ENCODE measurements at regions not wholly inside any gene's neighbourhood (a gene's known extent, or its start where the extent isn't known, plus 50 kb on each side); places are given as distances from the start of the nearest gene placed in this dataset.
"Not testable (repeated sequence)": the region's sequence is repeated elsewhere in the genome, so short reads cannot be mapped to it uniquely, and the experiment has no call there.

- DNase-seq (ENCODE audit: low read depth in 4 of 4, low spot score in 1 of 4): no peak
Measured at GRCh38 chr4:159639671-159640323, 536.9 kb downstream of the RAPGEF2 start.

GRCh38 chr4:159649237-159649636 is 546.4 kb downstream of the RAPGEF2 start:
- DNase-seq (ENCODE audit: low read depth in 4 of 4, low spot score in 1 of 4): no peak

- no peak for DNase-seq (ENCODE audit: low read depth in 4 of 4, low spot score in 1 of 4)
Measured at GRCh38 chr4:159652871-159653270, 550.0 kb downstream of the RAPGEF2 start.

DNA sequence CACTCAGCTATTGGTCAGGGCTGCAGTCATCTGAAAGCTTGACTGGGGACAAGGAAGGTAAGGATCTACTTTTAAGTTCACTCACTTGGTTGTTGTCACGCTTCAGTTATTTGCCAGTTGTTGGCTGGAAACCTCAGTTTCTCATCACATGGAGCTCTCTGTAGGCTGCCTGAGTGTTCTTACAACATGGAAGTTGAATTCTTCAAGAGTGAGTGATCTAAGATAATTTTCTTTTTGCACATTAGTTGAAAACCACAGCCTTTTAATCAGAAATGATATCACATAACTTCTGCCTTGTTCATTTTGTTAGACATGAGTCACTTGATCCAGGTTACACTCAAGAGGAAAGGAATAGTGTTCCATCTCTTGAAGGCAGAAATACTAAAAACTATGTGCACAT is 552.7 kb downstream of the RAPGEF2 start:
- DNase-seq (ENCODE audit: low read depth in 4 of 4, low spot score in 1 of 4): no peak

- no peak for DNase-seq (ENCODE audit: low read depth in 4 of 4, low spot score in 1 of 4)
Measured at GRCh38 chr4:159669094-159669493, 566.2 kb downstream of the RAPGEF2 start.

DNA sequence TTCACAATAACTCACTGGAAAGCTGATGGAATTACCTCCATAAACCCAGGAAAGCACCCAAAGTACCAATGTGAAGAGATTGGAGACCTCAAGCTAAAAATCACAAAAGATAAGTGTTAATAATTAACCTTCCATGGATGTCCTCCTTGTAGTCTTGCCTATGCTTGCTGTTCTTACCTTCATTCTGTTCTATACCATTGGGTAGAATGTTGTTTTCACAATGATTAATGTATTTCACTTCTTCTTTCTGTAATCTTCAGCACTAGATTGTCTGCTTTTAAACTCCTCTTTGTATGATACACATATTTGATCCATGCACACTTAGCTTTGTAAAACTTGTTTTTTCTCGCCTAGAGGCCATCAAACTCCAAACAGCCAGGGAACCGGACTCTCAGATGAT is 570.3 kb downstream of the RAPGEF2 start:
- DNase-seq (ENCODE audit: low read depth in 4 of 4, low spot score in 1 of 4): no peak

DNA sequence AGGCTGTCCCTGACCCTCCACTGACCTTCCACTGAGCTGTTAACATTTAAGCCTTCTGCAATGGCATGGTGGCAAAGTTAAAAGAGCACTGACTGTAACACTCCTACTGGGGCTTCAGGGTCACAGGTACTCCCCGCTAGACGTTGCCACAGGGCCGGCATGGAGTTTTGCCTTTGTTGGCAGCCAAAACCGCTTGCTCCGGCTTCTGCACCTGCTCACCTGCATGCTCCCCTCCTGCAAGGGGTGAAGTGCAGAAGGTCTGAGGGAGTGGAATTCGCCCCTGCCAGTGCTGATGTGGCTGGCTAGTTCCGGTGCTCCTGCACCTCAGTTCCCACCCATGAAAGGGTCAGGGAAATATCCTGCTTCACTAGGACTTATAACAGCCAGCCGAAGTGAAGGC is 571.4 kb downstream of the RAPGEF2 start:
- DNase-seq (ENCODE audit: low read depth in 4 of 4, low spot score in 1 of 4): no peak

- DNase-seq (ENCODE audit: low read depth in 4 of 4, low spot score in 1 of 4): no peak
Measured at GRCh38 chr4:159677521-159677920, 574.6 kb downstream of the RAPGEF2 start.

- DNase-seq (ENCODE audit: low read depth in 4 of 4, low spot score in 1 of 4): no peak
Measured at GRCh38 chr4:159682996-159683395, 580.1 kb downstream of the RAPGEF2 start.

DNA sequence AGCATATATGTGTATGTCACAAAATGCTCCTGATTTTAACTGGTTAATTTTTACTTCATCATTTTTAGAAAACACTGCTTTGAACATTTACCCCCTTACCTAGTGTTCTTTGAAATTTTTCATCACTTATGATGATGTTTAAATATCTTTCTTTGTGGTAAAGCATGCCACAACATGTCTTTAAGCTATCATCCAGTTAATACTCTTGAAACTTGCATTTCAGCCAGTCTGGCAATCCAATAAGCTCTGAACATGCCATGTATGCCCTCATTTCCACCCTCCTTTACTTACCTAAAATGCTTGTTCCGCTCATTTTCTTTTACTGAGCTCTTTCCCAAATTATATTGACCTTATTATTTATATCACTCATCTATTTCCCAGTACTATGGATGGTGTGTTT is 581.2 kb downstream of the RAPGEF2 start:
- DNase-seq (ENCODE audit: low read depth in 4 of 4, low spot score in 1 of 4): no peak

- DNase-seq (ENCODE audit: low read depth in 4 of 4, low spot score in 1 of 4): no peak
Measured at GRCh38 chr4:159685340-159686092, 582.6 kb downstream of the RAPGEF2 start.

DNA sequence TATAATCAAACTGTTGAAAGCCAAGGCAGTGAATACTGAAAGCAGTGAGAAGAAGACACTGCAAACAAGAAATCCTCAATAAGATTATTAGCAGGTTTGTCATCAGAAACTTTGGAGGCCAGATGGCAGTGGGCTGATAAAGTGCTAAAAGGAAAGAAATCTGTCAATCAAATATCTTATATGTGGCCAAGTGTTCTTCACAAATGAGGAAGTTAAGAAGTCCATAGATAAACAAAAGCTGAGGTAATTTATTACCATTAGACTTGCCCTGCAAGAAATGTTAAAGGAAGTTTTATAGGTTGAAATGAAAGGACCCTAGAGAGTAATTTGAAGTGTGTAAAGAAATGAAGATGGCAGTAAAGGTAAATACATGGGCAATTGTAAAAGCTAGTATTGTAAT is 586.6 kb downstream of the RAPGEF2 start:
- no peak for DNase-seq (ENCODE audit: low read depth in 4 of 4, low spot score in 1 of 4)

GRCh38 chr4:159697322-159698283 is 594.7 kb downstream of the RAPGEF2 start:
- no peak for DNase-seq (ENCODE audit: low read depth in 4 of 4, low spot score in 1 of 4)

- no peak for DNase-seq (ENCODE audit: low read depth in 4 of 4, low spot score in 1 of 4)
Measured at GRCh38 chr4:159698336-159698735, 595.5 kb downstream of the RAPGEF2 start.

- DNase-seq (ENCODE audit: low read depth in 4 of 4, low spot score in 1 of 4): no peak
Measured at GRCh38 chr4:159702200-159702599, 599.3 kb downstream of the RAPGEF2 start.

GRCh38 chr4:159705334-159705733 is 602.5 kb downstream of the RAPGEF2 start:
- DNase-seq (ENCODE audit: low read depth in 4 of 4, low spot score in 1 of 4): no peak

DNA sequence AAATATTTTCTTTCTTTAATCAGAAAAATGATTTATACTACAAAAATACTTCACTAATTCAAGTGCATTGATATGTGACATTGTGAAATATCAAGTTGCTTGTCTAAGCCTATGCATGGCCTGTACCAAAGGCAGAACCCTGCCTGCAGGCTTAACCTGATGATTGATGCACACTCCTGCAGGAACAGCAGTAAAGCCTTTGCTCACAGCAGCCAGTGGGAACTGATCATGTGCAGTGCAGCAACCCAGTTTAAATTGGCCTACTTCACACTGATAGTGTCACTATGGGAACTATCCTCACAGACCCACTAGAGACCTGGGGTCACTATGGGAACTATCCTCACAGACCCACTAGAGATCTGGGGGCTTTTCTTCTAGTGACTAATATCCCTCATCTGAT is 603.8 kb downstream of the RAPGEF2 start:
- no peak for DNase-seq (ENCODE audit: low read depth in 4 of 4, low spot score in 1 of 4)

DNA sequence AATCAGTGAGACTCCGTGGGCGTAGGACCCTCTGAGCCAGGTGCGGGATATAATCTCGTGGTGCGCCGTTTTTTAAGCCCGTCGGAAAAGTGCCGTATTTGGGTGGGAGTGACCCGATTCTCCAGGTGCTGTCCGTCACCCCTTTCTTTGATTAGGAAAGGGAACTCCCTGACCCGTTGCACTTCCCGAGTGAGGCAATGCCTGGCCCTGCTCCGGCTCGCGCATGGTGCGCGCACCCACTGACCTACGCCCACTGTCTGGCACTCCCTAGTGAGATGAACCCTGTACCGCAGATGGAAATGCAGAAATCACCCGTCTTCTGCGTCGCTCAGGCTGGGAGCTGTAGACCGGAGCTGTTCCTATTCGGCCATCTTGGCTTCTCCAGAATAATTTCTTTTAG is 612.3 kb downstream of the RAPGEF2 start:
- DNase-seq (ENCODE audit: low read depth in 4 of 4, low spot score in 1 of 4): not testable (repeated sequence)

GRCh38 chr4:159719531-159719930 is 616.7 kb downstream of the RAPGEF2 start:
- DNase-seq (ENCODE audit: low read depth in 4 of 4, low spot score in 1 of 4): no peak

- DNase-seq (ENCODE audit: low read depth in 4 of 4, low spot score in 1 of 4): no peak
Measured at GRCh38 chr4:159722052-159722451, 619.2 kb downstream of the RAPGEF2 start.

GRCh38 chr4:159722918-159723317 is 620.0 kb downstream of the RAPGEF2 start:
- DNase-seq (ENCODE audit: low read depth in 4 of 4, low spot score in 1 of 4): no peak
